ENCODE measurements at regions not wholly inside any gene's neighbourhood (a gene's known extent, or its start where the extent isn't known, plus 50 kb on each side); places are given as distances from the start of the nearest gene placed in this dataset.

GRCh38 chr22:22348815-22349454, 104.3 kb downstream of the VPREB1 start:
- Histone ChIP-seq H3K36me3 (ENCODE audit: control insufficient read depth, low read depth, low read length) (no peaks in the 10 kb centered on the region), H3K9me3 (ENCODE audit: control insufficient read depth, low read depth, low read length) (no peaks in the 10 kb centered on the region), H3K27me3 (ENCODE audit: control insufficient read depth, insufficient read depth, low read length) (peaks cover 100% of the 10 kb centered on the region), H3K4me3 (ENCODE audit: low read length) (no peak overlapping the region), H3K4me1 (ENCODE audit: control insufficient read depth, low read depth, low read length) (peaks cover 4% of the 10 kb centered on the region), H3K27ac (ENCODE audit: low read length) (no peak overlapping the region), H3K9ac (ENCODE audit: low read length) (no peak overlapping the region)

DNA sequence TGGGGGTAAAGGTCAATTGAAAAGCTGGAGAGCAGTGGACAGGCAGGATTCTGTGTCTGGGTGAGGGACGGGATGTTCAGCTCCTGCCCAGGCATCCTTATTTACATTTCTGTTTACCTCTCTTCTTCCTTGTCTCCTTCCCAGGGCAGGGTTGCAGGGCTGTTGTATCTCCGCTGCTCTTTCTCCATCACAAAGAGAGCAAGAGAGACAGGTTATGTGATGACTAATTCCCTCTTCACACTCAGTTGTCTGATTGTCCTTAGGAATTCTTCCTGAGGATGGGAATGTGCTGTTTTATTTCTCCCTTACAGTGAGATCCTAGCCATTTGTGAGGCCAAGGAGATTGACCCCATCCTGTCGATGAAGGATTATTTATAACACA, 104.9 kb downstream of the VPREB1 start:
- Histone ChIP-seq H3K9ac (ENCODE audit: low read length) (no peak overlapping the region), H3K9me3 (ENCODE audit: control insufficient read depth, low read depth, low read length) (no peaks in the 10 kb centered on the region), H3K27me3 (ENCODE audit: control insufficient read depth, insufficient read depth, low read length) (peaks cover 100% of the 10 kb centered on the region), H3K4me1 (ENCODE audit: control insufficient read depth, low read depth, low read length) (peaks cover 4% of the 10 kb centered on the region), H3K4me3 (ENCODE audit: low read length) (no peak overlapping the region), H3K27ac (ENCODE audit: low read length) (no peak overlapping the region), H3K36me3 (ENCODE audit: control insufficient read depth, low read depth, low read length) (no peaks in the 10 kb centered on the region)

DNA sequence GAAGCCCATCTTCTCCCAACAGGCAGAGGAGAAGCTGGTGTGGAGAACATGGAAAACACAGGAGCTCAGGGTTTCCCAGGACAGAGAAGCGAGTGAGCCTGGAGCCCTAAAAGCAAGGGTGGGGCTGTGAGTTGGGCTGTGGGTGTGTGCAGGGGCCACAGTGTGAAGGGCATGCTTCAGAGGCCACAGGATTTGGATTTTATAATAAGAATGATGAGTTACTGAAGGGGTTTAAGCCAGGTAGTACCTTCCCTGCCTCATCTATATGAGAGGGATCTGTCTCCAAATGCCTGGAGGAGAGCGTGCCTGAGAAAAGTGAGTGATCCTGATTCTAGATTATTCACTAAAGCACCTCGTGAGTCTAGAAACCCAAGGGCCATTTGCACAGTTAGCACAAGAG, 106.8 kb downstream of the VPREB1 start:
- Histone ChIP-seq H3K9ac (ENCODE audit: low read length) (no peak overlapping the region), H3K9me3 (ENCODE audit: control insufficient read depth, low read depth, low read length) (no peaks in the 10 kb centered on the region), H3K36me3 (ENCODE audit: control insufficient read depth, low read depth, low read length) (no peaks in the 10 kb centered on the region), H3K4me3 (ENCODE audit: low read length) (no peak overlapping the region), H3K27ac (ENCODE audit: low read length) (no peak overlapping the region), H3K27me3 (ENCODE audit: control insufficient read depth, insufficient read depth, low read length) (peaks cover 100% of the 10 kb centered on the region), H3K4me1 (ENCODE audit: control insufficient read depth, low read depth, low read length) (peaks cover 4% of the 10 kb centered on the region)

- H3K4me3 ChIP-seq (ENCODE audit: low read length) = no peak overlapping the region
- H3K9me3 ChIP-seq (ENCODE audit: control insufficient read depth, low read depth, low read length) = no peaks in the 10 kb centered on the region
- no peaks in the 10 kb centered on the region for H3K36me3 ChIP-seq (ENCODE audit: control insufficient read depth, low read depth, low read length)
- no peak overlapping the region for H3K27ac ChIP-seq (ENCODE audit: low read length)
- H3K4me1 ChIP-seq (ENCODE audit: control insufficient read depth, low read depth, low read length) = peaks cover 4% of the 10 kb centered on the region
- H3K9ac ChIP-seq (ENCODE audit: low read length) = no peak overlapping the region
- peaks cover 97% of the 10 kb centered on the region for H3K27me3 ChIP-seq (ENCODE audit: control insufficient read depth, insufficient read depth, low read length)
Observed at GRCh38 chr22:22352371-22352999, 107.9 kb downstream of the VPREB1 start.

DNA sequence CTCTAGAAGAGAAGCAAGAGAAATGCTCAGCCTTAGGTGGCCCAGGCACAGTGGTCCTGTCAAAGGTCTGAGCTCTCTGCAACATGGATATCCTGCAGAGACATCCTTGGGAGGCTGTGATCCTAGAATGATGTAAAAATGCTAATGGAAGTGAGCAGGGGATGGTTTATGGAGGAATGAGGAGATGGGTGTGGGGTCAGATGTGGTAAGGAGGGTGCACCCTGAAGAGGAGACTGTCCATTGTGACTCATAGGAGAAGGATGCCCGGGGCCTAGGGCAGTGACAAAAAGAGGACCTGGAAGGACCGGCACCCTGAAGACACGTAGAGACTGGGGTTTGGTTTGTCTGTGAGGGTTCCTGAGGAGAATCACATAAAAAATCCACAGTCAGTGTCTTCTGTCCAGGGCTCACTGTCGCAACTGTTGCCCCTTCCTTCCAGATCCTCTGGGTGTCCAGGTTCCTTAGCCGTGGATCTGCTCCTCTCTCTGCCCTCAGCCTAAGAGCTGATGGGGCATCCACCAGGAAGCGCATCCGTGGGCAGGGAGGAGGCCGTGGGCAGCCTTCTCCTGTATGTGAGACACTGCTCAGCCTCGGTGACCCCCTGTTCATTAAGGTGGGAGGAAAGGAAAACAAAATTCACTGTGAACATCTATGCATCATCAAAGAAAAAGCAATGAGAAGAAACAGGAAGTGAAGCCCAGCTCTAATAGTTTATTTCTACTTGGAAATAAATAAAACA, 110.7 kb downstream of the VPREB1 start:
- H3K4me1 ChIP-seq (ENCODE audit: control insufficient read depth, low read depth, low read length) = no peaks in the 10 kb centered on the region
- H3K36me3 ChIP-seq (ENCODE audit: control insufficient read depth, low read depth, low read length) = no peaks in the 10 kb centered on the region
- peaks cover 94% of the 10 kb centered on the region for H3K27me3 ChIP-seq (ENCODE audit: control insufficient read depth, insufficient read depth, low read length)
- no peak overlapping the region for H3K9ac ChIP-seq (ENCODE audit: low read length)
- no peak overlapping the region for H3K27ac ChIP-seq (ENCODE audit: low read length)
- no peaks in the 10 kb centered on the region for H3K9me3 ChIP-seq (ENCODE audit: control insufficient read depth, low read depth, low read length)
- H3K4me3 ChIP-seq (ENCODE audit: low read length) = no peak overlapping the region

DNA sequence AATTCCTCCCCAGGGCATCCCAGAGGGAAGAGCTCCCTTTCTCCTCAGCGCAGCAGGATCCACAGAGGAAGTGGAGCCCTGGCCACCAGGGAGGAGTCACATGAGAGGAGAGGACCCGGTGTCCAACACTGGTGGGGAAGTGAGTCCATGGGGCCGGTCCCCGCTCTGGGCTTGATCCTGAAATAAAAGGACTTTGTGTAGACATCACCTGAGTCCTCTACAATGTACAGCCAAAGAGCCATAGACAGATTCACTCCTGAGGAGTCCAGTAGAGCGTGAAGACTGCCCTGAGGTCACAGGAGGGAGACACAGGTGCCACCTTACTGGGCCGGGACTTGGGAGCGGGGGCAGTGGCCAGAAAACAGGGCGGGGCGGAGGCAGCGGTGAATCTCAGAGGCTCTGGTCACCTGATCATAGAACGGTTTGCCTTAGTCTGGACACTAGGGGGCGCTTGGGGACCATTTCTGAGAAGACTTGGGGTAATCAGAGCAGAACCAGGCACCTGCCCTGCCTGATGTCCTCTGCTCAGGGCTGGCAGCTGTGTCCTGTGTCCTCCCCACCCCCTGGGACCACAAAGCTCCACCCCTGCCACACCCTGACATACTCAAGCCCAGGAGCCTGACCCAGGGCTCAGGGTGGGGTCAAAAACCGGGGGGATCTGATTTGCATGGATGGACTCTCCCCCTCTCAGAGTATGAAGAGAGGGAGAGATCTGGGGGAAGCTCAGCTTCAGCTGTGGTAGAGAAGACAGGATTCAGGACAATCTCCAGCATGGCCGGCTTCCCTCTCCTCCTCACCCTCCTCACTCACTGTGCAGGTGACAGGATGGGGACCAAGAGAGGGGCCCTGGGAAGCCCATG, 112.7 kb downstream of the VPREB1 start:
- H3K9me3 ChIP-seq (ENCODE audit: control insufficient read depth, low read depth, low read length) = no peaks in the 10 kb centered on the region
- no peaks in the 10 kb centered on the region for H3K4me1 ChIP-seq (ENCODE audit: control insufficient read depth, low read depth, low read length)
- peaks cover 94% of the 10 kb centered on the region for H3K27me3 ChIP-seq (ENCODE audit: control insufficient read depth, insufficient read depth, low read length)
- no peak overlapping the region for H3K9ac ChIP-seq (ENCODE audit: low read length)
- H3K36me3 ChIP-seq (ENCODE audit: control insufficient read depth, low read depth, low read length) = no peaks in the 10 kb centered on the region
- H3K27ac ChIP-seq (ENCODE audit: low read length) = no peak overlapping the region
- H3K4me3 ChIP-seq (ENCODE audit: low read length) = no peak overlapping the region

DNA sequence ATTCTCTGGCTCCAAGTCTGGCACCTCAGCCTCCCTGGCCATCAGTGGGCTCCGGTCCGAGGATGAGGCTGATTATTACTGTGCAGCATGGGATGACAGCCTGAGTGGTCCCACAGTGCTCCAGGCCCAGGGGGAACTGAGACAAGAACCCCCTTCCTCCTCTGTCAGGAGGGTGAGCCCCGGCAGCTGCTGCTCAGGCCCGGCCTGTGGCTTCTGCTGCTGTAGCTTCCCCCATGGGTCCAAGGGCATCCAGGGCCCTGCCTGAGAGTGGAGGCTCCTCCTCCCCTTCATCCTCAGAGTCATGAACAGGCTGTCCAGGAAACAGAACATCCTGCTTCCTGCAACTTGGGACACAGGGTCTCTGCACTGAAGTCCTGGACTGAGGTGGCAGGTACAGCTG, 113.6 kb downstream of the VPREB1 start:
- H3K9me3 ChIP-seq (ENCODE audit: control insufficient read depth, low read depth, low read length) = no peaks in the 10 kb centered on the region
- H3K27ac ChIP-seq (ENCODE audit: low read length) = no peak overlapping the region
- H3K27me3 ChIP-seq (ENCODE audit: control insufficient read depth, insufficient read depth, low read length) = peaks cover 94% of the 10 kb centered on the region
- no peaks in the 10 kb centered on the region for H3K4me1 ChIP-seq (ENCODE audit: control insufficient read depth, low read depth, low read length)
- no peaks in the 10 kb centered on the region for H3K36me3 ChIP-seq (ENCODE audit: control insufficient read depth, low read depth, low read length)
- H3K9ac ChIP-seq (ENCODE audit: low read length) = no peak overlapping the region
- no peak overlapping the region for H3K4me3 ChIP-seq (ENCODE audit: low read length)

DNA sequence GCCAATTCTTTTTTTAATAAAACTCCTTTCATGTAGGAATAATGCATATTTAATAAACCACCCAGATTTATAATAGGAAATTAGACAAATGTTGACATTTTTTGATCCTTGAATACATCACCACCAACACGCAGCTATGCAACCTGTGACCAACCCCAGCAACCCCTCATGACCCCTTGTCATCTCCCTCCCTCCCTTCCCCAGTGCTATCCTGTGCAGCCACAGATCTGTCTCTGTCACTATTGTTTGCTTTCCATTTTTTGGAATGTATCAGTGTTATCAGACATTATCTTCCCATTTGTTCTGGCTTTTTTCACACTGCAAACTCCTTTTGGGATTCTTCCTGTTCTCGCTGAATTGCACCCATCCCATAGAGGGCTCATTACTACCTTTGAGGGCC, 114.1 kb downstream of the VPREB1 start:
- Histone ChIP-seq H3K9ac (ENCODE audit: low read length) (no peak overlapping the region), H3K4me1 (ENCODE audit: control insufficient read depth, low read depth, low read length) (no peaks in the 10 kb centered on the region), H3K9me3 (ENCODE audit: control insufficient read depth, low read depth, low read length) (no peaks in the 10 kb centered on the region), H3K27me3 (ENCODE audit: control insufficient read depth, insufficient read depth, low read length) (peaks cover 94% of the 10 kb centered on the region), H3K27ac (ENCODE audit: low read length) (no peak overlapping the region), H3K36me3 (ENCODE audit: control insufficient read depth, low read depth, low read length) (no peaks in the 10 kb centered on the region), H3K4me3 (ENCODE audit: low read length) (no peak overlapping the region)

- H3K36me3 ChIP-seq (ENCODE audit: control insufficient read depth, low read depth, low read length) = no peaks in the 10 kb centered on the region
- H3K4me1 ChIP-seq (ENCODE audit: control insufficient read depth, low read depth, low read length) = no peaks in the 10 kb centered on the region
- no peak overlapping the region for H3K4me3 ChIP-seq (ENCODE audit: low read length)
- H3K27ac ChIP-seq (ENCODE audit: low read length) = no peak overlapping the region
- H3K27me3 ChIP-seq (ENCODE audit: control insufficient read depth, insufficient read depth, low read length) = peaks cover 94% of the 10 kb centered on the region
- H3K9me3 ChIP-seq (ENCODE audit: control insufficient read depth, low read depth, low read length) = no peaks in the 10 kb centered on the region
- no peak overlapping the region for H3K9ac ChIP-seq (ENCODE audit: low read length)
Observed at GRCh38 chr22:22359465-22359864, 114.9 kb downstream of the VPREB1 start.

DNA sequence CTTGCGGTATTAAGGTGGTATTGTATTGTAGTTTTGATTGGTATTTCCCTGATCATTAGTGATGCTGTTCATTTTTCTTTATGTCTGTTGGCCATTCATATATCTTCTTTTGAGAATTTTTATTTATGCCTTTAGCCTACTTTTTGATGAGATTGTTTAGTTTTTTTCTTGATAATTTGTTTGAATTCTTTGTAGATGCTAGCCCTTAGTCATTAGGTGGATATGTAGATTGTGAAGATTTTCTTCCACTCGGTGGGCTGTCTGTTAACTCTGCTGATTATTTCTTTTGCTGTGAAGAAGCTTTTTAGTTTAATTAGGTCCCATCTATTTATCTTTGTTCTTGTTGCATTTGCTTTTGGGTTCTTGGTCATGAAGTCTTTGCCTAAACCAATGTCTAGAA, 115.4 kb downstream of the VPREB1 start:
- no peaks in the 10 kb centered on the region for H3K4me1 ChIP-seq (ENCODE audit: control insufficient read depth, low read depth, low read length)
- no peaks in the 10 kb centered on the region for H3K9me3 ChIP-seq (ENCODE audit: control insufficient read depth, low read depth, low read length)
- no peak overlapping the region for H3K9ac ChIP-seq (ENCODE audit: low read length)
- H3K36me3 ChIP-seq (ENCODE audit: control insufficient read depth, low read depth, low read length) = no peaks in the 10 kb centered on the region
- peaks cover 94% of the 10 kb centered on the region for H3K27me3 ChIP-seq (ENCODE audit: control insufficient read depth, insufficient read depth, low read length)
- no peak overlapping the region for H3K27ac ChIP-seq (ENCODE audit: low read length)
- H3K4me3 ChIP-seq (ENCODE audit: low read length) = no peak overlapping the region

GRCh38 chr22:22362311-22362710, 117.7 kb downstream of the VPREB1 start:
- Histone ChIP-seq H3K27ac (ENCODE audit: low read length) (no peak overlapping the region), H3K27me3 (ENCODE audit: control insufficient read depth, insufficient read depth, low read length) (peaks cover 94% of the 10 kb centered on the region)

More at GRCh38 chr22:22362311-22362710, 117.7 kb downstream of the VPREB1 start:
- Histone ChIP-seq H3K4me3 (ENCODE audit: low read length) (no peak overlapping the region), H3K9me3 (ENCODE audit: control insufficient read depth, low read depth, low read length) (no peaks in the 10 kb centered on the region), H3K4me1 (ENCODE audit: control insufficient read depth, low read depth, low read length) (no peaks in the 10 kb centered on the region), H3K9ac (ENCODE audit: low read length) (no peak overlapping the region), H3K36me3 (ENCODE audit: control insufficient read depth, low read depth, low read length) (no peaks in the 10 kb centered on the region)

Data from iPS-18a (cell line).